PC-9 (cell line): ENCODE measurements at regions not wholly inside any gene's neighbourhood (a gene's known extent, or its start where the extent isn't known, plus 50 kb on each side); places are given as distances from the start of the nearest gene placed in this dataset.

Source experiments
- BruUV-seq: library from RNA; stranded (reverse); fragments of 400-500 nt; replicated peaks from 2 replicates; lab custom pipeline; 2021; lab: Mats Ljungman, UMichigan
- CTCF ChIA-PET: fragments of 300-600 bp; sonication (Branson Sonifier 250); formaldehyde crosslinking; loops from one replicate; lab custom pipeline; 2022; ENCODE audit warnings: antibody characterized with exemption; lab: Charles Lee
- POLR2A ChIA-PET: fragments of 300-600 bp; sonication (Branson Sonifier 250); formaldehyde crosslinking; loops from one replicate; lab custom pipeline; 2022; ENCODE audit warnings: antibody characterized with exemption; ENCODE audit not compliant: unreplicated experiment; lab: Charles Lee
- DNase-seq, 2 experiments: peaks; one replicate each; pipeline versions ENCODE4 v3.0.0 to v3.0.0-alpha.2; 2015 to 2022; ENCODE audit warnings: mixed read lengths in 1 of 2
- H2AFZ ChIP-seq: fragments of 200-600 bp; sonication (generic); 2 replicates; pipeline ENCODE4 v1.8.1; 2017; ENCODE audit warnings: antibody characterized with exemption
- H3F3A ChIP-seq: fragments of 200-600 bp; sonication (generic); 2 replicates; pipeline ENCODE4 v1.8.1; 2017; ENCODE audit warnings: antibody characterized with exemption, mild to moderate bottlenecking, low read depth; ENCODE audit not compliant: insufficient read depth
- H3K27ac ChIP-seq: fragments of 200-600 bp; sonication (generic); 2 replicates; pipeline ENCODE4 v1.6.1; 2016; ENCODE audit warnings: mixed run types
- H3K27me3 ChIP-seq: fragments of 200-600 bp; sonication (generic); 2 replicates; pipeline ENCODE4 v1.6.1; 2016; ENCODE audit warnings: low read depth, mixed run types; ENCODE audit not compliant: insufficient read depth
- H3K36me3 ChIP-seq: fragments of 200-600 bp; sonication (generic); 2 replicates; pipeline ENCODE4 v1.6.1; 2016; ENCODE audit warnings: low read depth, mixed run types
- H3K4me1 ChIP-seq: fragments of 200-600 bp; sonication (generic); replicated peaks from 2 replicates; pipeline ENCODE4 v1.6.1; 2016; ENCODE audit warnings: mixed run types; ENCODE audit not compliant: insufficient read depth
- H3K4me2 ChIP-seq: fragments of 200-600 bp; sonication (generic); 2 replicates; pipeline ENCODE4 v1.6.1; 2017; ENCODE audit warnings: mixed run types
- H3K4me3 ChIP-seq: fragments of 200-600 bp; sonication (generic); 2 replicates; pipeline ENCODE4 v1.6.1; 2016; ENCODE audit warnings: mixed run types
- H3K79me2 ChIP-seq: fragments of 200-600 bp; sonication (generic); 2 replicates; pipeline ENCODE4 v1.6.1; 2017; ENCODE audit warnings: low read depth, mixed run types
- H3K9me2 ChIP-seq: fragments of 200-600 bp; sonication (generic); 2 replicates; pipeline ENCODE4 v1.8.1; 2017; ENCODE audit warnings: mild to moderate bottlenecking; ENCODE audit not compliant: insufficient read depth
- H3K9me3 ChIP-seq: fragments of 200-600 bp; sonication (generic); 2 replicates; pipeline ENCODE4 v1.8.1; 2016; ENCODE audit warnings: low read depth; ENCODE audit not compliant: insufficient read depth
- H4K20me1 ChIP-seq: fragments of 200-600 bp; sonication (generic); 2 replicates; pipeline ENCODE4 v1.8.1; 2017; ENCODE audit not compliant: insufficient read depth
- EZH2 ChIP-seq: fragments of 200-600 bp; sonication (generic); IDR thresholded peaks from 2 replicates; pipeline ENCODE4 v1.8.0; 2017; ENCODE audit warnings: antibody characterized with exemption, low read depth
- intact Hi-C: fragments of 100-400 bp; cut with micrococcal nuclease; formaldehyde crosslinking; loops from one replicate; pipeline ENCODE4 v1.10.0; 2022; ENCODE audit not compliant: unreplicated experiment
- TF ChIP-seq, protein P1 (sequence below): fragments of 200-600 bp; sonication (generic); conservative IDR thresholded peaks from 2 replicates; pipeline ENCODE4 v1.6.1; 2017; ENCODE audit warnings: mixed run types, antibody characterized with exemption, mild to moderate bottlenecking, moderate library complexity

DNA sequence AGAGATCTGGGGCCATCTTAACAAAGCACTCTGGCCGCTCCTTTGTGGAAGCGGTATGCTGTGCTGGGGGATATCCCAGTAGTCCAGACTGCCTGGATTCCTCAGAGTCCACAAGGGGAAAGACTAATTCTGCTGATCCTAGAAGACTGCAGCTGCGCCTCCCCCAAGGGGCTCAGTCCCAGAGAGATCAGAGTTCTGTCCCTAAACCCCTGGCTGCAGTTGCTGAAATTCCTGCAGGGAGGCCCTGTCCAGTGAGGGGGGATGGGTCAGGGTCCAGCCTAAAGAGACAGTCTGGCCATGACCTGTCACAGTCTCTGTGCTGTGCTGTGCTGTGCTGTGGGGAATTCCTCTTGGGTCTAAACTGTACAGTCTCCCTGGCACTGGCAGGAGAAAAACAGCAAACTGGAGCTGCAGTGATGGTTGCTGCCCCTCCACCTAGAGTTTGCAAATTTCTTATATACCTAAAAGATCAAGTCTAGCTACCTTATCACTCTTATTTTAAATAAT, 575.1 kb upstream of the UBE2E2 start:
- H3K9me3 ChIP-seq, result no peaks in the 10 kb centered on the region
- no peaks in the 10 kb centered on the region for H4K20me1 ChIP-seq
- H3K4me3 ChIP-seq, result no peak overlapping the region
- no peak overlapping the region for H3K27ac ChIP-seq
- ChIA-PET POLR2A (no interaction called here), CTCF (no interaction called here)
- H3K4me2 ChIP-seq, result no peak overlapping the region
- intact Hi-C loops, result no loop called here
- H3K79me2 ChIP-seq, result no peaks in the 10 kb centered on the region
- H3K4me1 ChIP-seq, result no peaks in the 10 kb centered on the region
- no peaks in the 10 kb centered on the region for H3F3A ChIP-seq
- H3K9me2 ChIP-seq, result no peaks in the 10 kb centered on the region
- H3K27me3 ChIP-seq, result no peaks in the 10 kb centered on the region
- H3K36me3 ChIP-seq, result no peaks in the 10 kb centered on the region
- no TSS peak for BruUV-seq
- no peak for DNase-seq
- TF ChIP-seq EZH2, result no peak
- TF ChIP-seq, protein P1, sequence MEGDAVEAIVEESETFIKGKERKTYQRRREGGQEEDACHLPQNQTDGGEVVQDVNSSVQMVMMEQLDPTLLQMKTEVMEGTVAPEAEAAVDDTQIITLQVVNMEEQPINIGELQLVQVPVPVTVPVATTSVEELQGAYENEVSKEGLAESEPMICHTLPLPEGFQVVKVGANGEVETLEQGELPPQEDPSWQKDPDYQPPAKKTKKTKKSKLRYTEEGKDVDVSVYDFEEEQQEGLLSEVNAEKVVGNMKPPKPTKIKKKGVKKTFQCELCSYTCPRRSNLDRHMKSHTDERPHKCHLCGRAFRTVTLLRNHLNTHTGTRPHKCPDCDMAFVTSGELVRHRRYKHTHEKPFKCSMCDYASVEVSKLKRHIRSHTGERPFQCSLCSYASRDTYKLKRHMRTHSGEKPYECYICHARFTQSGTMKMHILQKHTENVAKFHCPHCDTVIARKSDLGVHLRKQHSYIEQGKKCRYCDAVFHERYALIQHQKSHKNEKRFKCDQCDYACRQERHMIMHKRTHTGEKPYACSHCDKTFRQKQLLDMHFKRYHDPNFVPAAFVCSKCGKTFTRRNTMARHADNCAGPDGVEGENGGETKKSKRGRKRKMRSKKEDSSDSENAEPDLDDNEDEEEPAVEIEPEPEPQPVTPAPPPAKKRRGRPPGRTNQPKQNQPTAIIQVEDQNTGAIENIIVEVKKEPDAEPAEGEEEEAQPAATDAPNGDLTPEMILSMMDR, result no peak
- no peak overlapping the region for H2AFZ ChIP-seq

DNA sequence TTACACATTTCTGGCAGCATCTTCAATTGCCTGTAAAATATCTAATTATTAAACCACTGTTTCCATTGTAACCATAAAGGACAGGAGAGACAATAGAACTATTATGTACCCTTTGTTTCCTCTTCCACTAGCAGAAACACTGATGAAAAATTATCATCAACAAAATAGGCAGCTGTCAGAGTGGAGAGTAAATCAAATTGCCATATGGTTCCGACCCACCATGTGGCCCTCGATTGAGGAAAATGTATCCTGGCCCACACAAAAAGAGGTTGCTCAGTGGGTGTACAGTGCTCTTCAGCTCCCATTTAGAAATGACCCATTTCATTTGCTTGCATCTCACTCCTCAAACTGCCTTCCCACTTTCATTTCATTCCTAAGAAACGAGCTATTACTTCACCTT, 570.6 kb upstream of the UBE2E2 start:
- no peak overlapping the region for H2AFZ ChIP-seq
- ChIA-PET CTCF (no interaction called here), POLR2A (no interaction called here)

DNA sequence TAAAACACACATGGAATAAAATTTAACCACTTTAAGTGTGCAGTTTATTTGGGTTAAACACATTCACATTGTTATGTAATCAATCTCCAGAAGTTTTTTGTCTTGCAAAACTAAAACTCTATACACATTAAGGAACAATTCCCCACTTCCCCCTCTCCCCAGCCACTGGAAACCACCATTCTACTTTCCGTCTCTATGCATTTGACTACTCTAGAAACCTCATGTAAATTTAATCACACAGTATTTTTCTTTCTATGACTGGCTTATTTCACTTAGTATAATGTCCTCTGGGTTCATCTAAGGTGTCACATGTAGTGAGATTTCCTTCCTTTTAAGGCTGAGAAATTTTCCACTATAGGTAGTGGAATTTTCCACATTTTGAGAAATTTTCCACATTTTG, 568.7 kb upstream of the UBE2E2 start:
- Histone ChIP-seq H3K9me2 (no peaks in the 10 kb centered on the region), H3K4me3 (no peak overlapping the region), H3F3A (no peaks in the 10 kb centered on the region), H3K79me2 (no peaks in the 10 kb centered on the region), H3K4me1 (no peaks in the 10 kb centered on the region), H3K4me2 (no peak overlapping the region), H2AFZ (no peak overlapping the region), H4K20me1 (no peaks in the 10 kb centered on the region), H3K27me3 (no peaks in the 10 kb centered on the region), H3K27ac (no peak overlapping the region), H3K9me3 (no peaks in the 10 kb centered on the region), H3K36me3 (no peaks in the 10 kb centered on the region)
- no peak for DNase-seq
- intact Hi-C loops, result no loop called here
- POLR2A ChIA-PET, result no interaction called here
- CTCF ChIA-PET, result interaction anchor here (0.6 kb wide), 1 partner anchor 12 kb away, joined by 4 read pairs; no protein-coding TSS in a partner anchor
- no peak for TF ChIP-seq EZH2
- TF ChIP-seq, protein P1, result no peak
- BruUV-seq, result no TSS peak

More for the DNA sequence above, 570.6 kb upstream of the UBE2E2 start:
- H3K27me3 ChIP-seq, result no peaks in the 10 kb centered on the region
- no peak overlapping the region for H3K27ac ChIP-seq
- intact Hi-C loops, result no loop called here
- no peaks in the 10 kb centered on the region for H3F3A ChIP-seq
- H3K36me3 ChIP-seq, result no peaks in the 10 kb centered on the region
- no peaks in the 10 kb centered on the region for H3K9me3 ChIP-seq
- H3K4me3 ChIP-seq, result no peak overlapping the region
- no peaks in the 10 kb centered on the region for H3K79me2 ChIP-seq
- H4K20me1 ChIP-seq, result no peaks in the 10 kb centered on the region
- BruUV-seq, result no TSS peak
- H3K4me2 ChIP-seq, result no peak overlapping the region
- no peaks in the 10 kb centered on the region for H3K4me1 ChIP-seq
- TF ChIP-seq EZH2, result no peak
- TF ChIP-seq, protein P1, result no peak
- H3K9me2 ChIP-seq, result no peaks in the 10 kb centered on the region
- no peak for DNase-seq
